Rectal smooth muscle tissue (tissue), 1 donor: ENCODE measurements at regions not wholly inside any gene's neighbourhood (a gene's known extent, or its start where the extent isn't known, plus 50 kb on each side); places are given as distances from the start of the nearest gene placed in this dataset.

Source experiments
- H3K27ac ChIP-seq: one replicate; pipeline ENCODE4 v1.7.0; 2013; ENCODE audit warnings: low read depth, low read length, inconsistent platforms
- H3K27me3 ChIP-seq: one replicate; pipeline ENCODE4 v1.7.0; 2013; ENCODE audit warnings: low read length; ENCODE audit not compliant: control insufficient read depth, insufficient read depth
- H3K36me3 ChIP-seq: one replicate; pipeline ENCODE4 v1.7.0; 2013; ENCODE audit warnings: low read length; ENCODE audit not compliant: control insufficient read depth, insufficient read depth
- H3K4me1 ChIP-seq: one replicate; pipeline ENCODE4 v1.7.0; 2013; ENCODE audit warnings: low read length; ENCODE audit not compliant: control insufficient read depth, insufficient read depth
- H3K4me3 ChIP-seq: one replicate; pipeline ENCODE4 v1.7.0; 2013; ENCODE audit warnings: low read length
- H3K9ac ChIP-seq: one replicate; pipeline ENCODE4 v1.7.0; 2013; ENCODE audit warnings: low read length

DNA sequence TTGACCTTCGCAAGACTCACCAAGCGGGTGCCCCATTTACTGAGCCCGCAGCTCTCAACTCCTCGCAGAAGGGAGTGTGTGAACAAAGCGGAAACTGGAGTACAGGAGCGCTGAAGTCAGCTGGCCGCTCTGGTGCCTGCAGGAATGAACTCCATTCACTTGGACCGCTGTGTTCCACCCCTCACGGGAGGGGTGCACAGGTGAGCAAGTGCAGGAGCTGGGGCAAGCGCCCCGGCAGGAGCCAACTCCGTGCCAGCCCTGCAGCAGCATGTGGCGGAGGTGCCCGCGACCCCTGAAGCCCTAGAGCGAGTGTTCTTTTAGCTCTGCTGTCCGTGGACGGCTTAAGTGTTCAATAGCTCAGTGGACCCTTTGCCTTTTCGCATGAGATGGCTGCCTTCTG lies 471.6 kb upstream of the ADGRL4 start:
- no peaks in the 10 kb centered on the region for H3K27me3 ChIP-seq

DNA sequence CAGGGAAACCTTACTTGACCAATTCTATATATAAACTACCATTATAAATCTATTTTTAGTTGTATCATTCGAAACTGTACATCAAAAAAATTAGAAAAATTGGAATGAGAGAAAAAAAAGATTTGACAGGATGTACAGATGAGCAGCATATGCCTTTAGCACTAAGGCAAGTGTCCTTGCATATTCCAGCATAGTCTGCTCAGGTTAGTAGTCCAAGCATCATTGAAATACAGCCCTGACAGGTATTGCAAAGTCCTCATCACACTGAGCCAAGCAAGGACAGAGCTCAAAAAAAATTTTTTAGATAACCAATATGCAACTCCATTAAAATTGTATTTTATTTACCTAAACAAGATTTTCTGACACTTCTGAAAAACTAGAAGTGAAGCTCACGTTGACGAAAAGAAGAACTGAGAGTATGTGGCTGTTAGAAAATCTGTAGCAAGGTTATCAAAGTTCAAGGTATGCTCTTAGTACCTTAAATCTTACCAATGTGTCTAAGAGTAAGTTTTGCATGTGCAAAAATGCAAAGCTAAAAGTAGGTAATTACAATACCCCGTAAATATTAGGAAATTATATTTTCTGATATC lies 465.6 kb upstream of the ADGRL4 start:
- H3K4me1 ChIP-seq = no peaks in the 10 kb centered on the region
- H3K36me3 ChIP-seq = no peaks in the 10 kb centered on the region
- H3K27ac ChIP-seq = no peak overlapping the region
- no peak overlapping the region for H3K4me3 ChIP-seq
- H3K9ac ChIP-seq = no peak overlapping the region
- H3K27me3 ChIP-seq = no peaks in the 10 kb centered on the region

More for the DNA sequence above, 471.6 kb upstream of the ADGRL4 start:
- Histone ChIP-seq H3K27ac (no peak overlapping the region), H3K4me1 (no peaks in the 10 kb centered on the region), H3K9ac (no peak overlapping the region), H3K4me3 (no peak overlapping the region), H3K36me3 (no peaks in the 10 kb centered on the region)

DNA sequence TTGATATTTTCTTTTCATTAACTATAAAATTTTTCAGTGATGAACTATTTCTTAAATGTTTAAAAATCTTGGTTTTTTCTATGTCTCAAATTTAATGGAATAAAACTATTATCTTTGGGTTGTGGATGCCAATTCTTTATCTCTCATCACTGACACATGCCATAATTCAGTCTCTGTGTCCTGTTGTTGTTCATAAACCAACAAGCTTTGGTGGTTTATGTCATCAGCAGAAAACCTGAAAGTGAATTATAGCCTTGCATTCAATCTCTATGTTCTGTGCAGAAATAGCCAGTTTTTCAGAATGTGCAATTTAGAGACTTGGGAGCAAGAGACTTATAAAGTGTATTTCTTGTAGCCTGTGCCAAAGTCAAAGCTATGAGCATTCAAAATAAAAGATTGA lies 462.6 kb upstream of the ADGRL4 start:
- Histone ChIP-seq H3K27me3 (no peaks in the 10 kb centered on the region), H3K4me3 (no peak overlapping the region), H3K4me1 (no peaks in the 10 kb centered on the region), H3K36me3 (no peaks in the 10 kb centered on the region), H3K27ac (no peak overlapping the region), H3K9ac (no peak overlapping the region)

DNA sequence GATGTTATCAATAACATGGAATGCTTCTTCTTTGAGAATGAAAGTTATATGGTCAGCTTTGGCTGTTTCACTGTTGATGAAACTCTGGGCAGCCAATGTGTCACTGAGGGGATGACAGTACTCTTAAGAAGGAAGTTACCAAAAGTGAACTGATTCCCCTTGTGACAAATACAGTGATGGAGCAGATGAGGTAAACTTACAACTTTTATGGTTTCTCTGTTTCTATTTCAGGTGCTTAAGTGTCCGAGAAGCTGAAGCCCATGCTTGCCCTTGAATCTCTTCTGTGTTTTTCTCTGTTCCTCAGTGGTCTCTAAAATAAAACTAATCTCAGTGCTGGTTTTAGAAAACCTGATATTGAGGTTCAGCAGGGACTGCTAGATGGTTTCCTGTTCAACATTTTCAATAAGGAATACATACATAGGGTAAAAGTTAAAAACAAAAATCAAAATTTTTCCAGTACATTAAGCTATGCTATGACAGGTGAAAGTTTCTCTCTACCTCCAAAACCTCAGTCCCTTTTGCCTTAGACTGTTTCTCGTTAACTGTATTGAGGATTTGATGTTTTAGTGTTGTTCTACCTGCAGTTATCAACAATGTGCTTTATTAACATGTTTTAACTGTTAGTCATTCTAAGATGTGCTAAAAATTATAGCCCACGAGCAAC lies 454.4 kb upstream of the ADGRL4 start:
- no peak overlapping the region for H3K9ac ChIP-seq
- no peaks in the 10 kb centered on the region for H3K4me1 ChIP-seq
- no peaks in the 10 kb centered on the region for H3K27me3 ChIP-seq
- no peaks in the 10 kb centered on the region for H3K36me3 ChIP-seq
- H3K27ac ChIP-seq = no peak overlapping the region
- no peak overlapping the region for H3K4me3 ChIP-seq

DNA sequence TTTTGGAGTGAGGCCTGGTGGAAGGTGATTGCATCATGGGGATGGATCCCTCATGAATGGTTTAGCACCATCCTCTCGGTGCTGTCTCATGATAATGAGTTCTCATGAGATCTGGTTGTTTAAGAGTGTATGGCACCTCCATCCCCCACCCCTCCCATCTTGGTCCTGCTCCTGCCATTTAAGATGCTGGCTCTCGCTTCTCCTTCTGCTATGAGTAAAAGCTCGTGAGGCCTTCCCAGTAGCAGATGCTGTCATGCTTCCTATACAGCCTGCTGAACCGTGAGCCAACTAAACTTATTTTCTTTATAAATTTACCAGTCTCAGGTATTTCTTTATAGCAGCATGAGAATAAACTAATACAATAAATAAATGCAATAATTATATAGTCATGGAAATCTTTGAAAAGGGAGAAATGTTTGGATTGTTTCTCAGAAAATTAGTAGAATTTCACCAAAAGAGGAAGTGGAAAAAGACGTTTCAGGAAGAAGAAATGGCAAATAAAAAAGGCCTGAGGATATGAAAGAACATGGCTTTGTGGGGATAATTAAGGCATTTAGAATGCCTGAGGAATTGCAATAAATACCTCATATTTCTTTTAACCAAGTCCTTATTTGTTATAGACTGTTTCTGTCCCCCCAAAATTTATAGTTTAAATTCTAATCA lies 451.2 kb upstream of the ADGRL4 start:
- H3K27ac ChIP-seq = no peak overlapping the region
- no peaks in the 10 kb centered on the region for H3K36me3 ChIP-seq
- no peak overlapping the region for H3K9ac ChIP-seq
- no peak overlapping the region for H3K4me3 ChIP-seq
- H3K4me1 ChIP-seq = no peaks in the 10 kb centered on the region
- no peaks in the 10 kb centered on the region for H3K27me3 ChIP-seq

DNA sequence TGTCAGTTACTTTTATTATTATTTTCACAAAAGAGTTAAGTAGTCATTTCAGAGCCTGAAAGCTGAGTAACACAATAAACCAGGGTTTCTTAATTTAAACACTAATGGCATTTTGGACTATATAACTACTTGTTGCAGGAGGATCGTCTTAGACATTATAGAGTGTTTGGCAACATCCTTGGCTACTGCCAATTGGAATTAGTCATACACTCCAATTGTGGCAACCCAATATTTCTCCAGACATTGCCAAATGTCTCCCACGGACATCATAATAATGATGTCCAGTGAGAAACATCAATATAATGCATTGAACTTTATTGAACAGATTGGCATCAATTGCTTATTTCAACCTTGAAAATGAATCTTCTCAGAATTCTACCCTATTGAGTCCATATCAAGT lies 441.9 kb upstream of the ADGRL4 start:
- H3K36me3 ChIP-seq = no peaks in the 10 kb centered on the region
- no peaks in the 10 kb centered on the region for H3K27me3 ChIP-seq
- H3K4me1 ChIP-seq = no peaks in the 10 kb centered on the region
- no peak overlapping the region for H3K9ac ChIP-seq
- H3K27ac ChIP-seq = no peak overlapping the region
- no peak overlapping the region for H3K4me3 ChIP-seq

DNA sequence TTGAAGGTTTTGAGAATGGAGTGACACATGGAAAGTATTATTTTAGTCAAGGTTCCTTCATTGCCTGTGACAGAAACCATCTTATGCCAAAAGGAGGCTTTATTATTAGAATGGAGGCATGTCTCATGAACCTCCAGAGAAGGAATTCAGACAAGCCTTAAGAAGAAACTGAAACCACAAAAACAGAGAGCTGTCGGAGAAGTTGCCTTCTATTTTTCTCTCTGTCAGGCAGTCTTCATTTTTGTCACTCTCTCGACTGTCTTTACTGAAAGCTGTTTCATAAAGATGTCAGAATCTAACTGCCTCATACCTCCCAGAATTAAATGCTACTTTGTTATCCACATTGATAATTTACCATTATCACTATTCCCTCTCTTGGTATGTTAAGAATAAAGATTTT lies 434.7 kb upstream of the ADGRL4 start:
- H3K4me1 ChIP-seq = no peaks in the 10 kb centered on the region
- H3K4me3 ChIP-seq = no peak overlapping the region
- H3K27me3 ChIP-seq = no peaks in the 10 kb centered on the region
- no peak overlapping the region for H3K27ac ChIP-seq
- H3K9ac ChIP-seq = no peak overlapping the region
- no peaks in the 10 kb centered on the region for H3K36me3 ChIP-seq

DNA sequence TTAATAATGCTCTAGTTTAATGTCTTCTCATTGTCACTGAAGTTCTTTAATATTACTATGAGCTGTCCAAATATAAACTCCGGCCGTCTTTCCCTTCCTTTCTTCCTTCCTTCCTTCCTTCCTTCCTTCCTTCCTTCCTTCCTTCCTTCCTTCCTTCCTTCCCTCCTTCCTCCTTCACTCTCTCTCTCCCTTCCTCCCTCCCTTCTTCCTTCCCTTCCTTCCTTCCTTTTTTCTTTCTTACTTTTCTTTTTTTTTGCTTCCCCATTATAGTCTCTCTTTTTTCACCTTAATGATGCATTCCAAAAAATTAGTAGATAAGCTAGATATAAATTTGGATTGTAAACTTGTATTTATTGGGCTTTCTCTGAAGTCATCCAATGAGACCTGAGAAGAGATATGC lies 431.0 kb upstream of the ADGRL4 start:
- no peak overlapping the region for H3K27ac ChIP-seq
- H3K36me3 ChIP-seq = no peaks in the 10 kb centered on the region
- H3K4me1 ChIP-seq = no peaks in the 10 kb centered on the region
- H3K27me3 ChIP-seq = no peaks in the 10 kb centered on the region
- no peak overlapping the region for H3K9ac ChIP-seq
- H3K4me3 ChIP-seq = no peak overlapping the region

DNA sequence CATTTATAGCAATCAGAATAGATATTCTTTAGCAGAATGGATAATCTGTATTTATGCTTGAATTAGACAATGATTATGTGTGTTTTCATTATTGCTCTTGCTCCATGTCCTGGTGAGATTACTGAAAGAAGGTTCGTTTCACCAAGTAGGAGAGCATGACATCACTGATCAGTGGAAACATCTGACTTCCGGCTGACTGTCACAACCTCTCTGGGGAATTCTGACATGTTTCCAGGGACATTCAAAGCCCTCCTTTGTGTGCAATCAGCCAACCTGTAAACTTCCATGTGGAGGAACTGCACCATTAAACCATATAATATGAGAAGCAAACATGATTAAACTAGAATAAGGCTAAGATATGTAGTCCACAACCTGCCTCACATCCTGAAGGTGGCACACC lies 424.8 kb upstream of the ADGRL4 start:
- Histone ChIP-seq H3K27me3 (no peaks in the 10 kb centered on the region), H3K4me1 (no peaks in the 10 kb centered on the region)

DNA sequence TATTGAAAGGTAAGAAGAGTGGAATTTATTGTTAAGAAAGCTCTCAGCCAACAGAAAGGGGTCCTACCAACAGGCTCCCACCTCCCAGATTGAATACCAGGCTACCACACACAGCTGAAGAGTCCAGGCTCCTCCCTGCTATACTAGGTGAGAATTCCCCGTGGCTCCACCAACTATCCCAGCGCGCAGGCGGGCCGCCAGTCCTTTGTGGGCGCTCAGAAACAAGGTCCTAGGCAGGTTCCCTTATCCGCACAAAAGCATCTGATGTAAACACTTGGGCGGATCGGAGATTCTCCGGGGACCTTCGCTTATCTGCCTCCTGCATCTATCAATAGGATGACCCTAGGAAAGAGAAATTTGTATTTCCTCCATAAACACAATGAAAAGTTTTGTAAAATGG lies 423.9 kb upstream of the ADGRL4 start:
- Histone ChIP-seq H3K9ac (no peak overlapping the region), H3K27ac (no peak overlapping the region), H3K27me3 (no peaks in the 10 kb centered on the region), H3K4me1 (no peaks in the 10 kb centered on the region), H3K36me3 (no peaks in the 10 kb centered on the region), H3K4me3 (no peak overlapping the region)

More for the DNA sequence above, 424.8 kb upstream of the ADGRL4 start:
- Histone ChIP-seq H3K36me3 (no peaks in the 10 kb centered on the region), H3K9ac (no peak overlapping the region), H3K27ac (no peak overlapping the region), H3K4me3 (no peak overlapping the region)

DNA sequence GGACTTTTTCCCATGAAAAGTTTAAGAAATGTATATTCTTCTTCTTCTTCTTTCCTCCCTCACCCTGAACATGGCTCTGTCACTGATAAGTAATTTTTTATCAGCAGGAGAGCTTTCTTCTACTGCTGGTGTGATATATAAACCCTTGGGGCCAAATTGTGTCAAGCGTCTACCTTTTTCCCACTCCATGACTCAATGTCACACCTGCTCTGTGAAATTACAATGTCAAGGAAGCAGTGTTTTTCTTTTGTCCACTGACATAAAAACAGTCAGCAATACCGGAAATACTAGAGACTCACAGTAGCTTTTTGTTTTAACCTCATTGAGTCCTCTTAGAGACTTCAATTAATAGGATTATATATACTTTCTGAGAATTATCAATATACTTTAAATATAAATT lies 416.2 kb upstream of the ADGRL4 start:
- Histone ChIP-seq H3K4me1 (no peaks in the 10 kb centered on the region), H3K4me3 (no peak overlapping the region), H3K27me3 (no peaks in the 10 kb centered on the region), H3K27ac (no peak overlapping the region), H3K36me3 (no peaks in the 10 kb centered on the region), H3K9ac (no peak overlapping the region)

DNA sequence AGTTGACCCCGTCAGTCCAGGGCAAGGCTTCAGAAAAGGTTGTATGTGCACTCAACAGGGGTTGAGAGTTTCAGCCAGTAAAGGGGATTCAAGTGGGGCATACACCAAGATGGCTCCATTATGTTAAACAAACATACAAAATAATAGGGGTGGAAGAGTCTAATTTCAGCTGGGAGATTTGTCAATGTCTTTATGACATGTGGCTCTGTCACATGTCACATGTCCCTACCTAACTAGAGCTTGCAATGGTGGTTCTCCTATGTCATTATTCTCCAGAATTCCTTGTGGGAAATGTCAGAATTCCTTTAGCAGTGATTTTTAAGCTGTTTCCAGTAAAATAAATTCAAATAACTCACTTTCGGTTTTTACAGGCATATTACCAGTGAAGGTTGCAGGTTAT lies 392.0 kb upstream of the ADGRL4 start:
- no peak overlapping the region for H3K4me3 ChIP-seq
- no peaks in the 10 kb centered on the region for H3K27me3 ChIP-seq
- H3K36me3 ChIP-seq = no peaks in the 10 kb centered on the region
- H3K27ac ChIP-seq = no peak overlapping the region
- no peaks in the 10 kb centered on the region for H3K4me1 ChIP-seq
- no peak overlapping the region for H3K9ac ChIP-seq

DNA sequence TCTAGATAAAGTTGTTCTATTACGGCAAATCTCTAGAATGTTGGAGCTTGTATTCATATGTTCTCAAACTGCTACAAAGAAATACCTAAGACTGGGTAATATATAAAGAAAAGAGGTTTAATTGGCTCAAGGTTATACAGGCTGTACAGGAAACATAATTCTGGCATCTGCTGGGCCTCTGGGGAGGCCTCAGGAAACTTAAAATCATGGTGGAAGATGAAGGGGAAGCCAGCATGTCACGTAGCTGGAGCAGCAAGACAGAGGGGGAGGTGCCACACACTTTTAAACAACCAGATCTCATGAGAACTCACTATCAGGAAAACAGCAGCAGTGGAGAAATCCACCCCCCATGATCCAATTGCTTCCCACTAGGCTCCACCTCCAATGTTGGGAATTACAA lies 390.4 kb upstream of the ADGRL4 start:
- no peaks in the 10 kb centered on the region for H3K27me3 ChIP-seq
- no peak overlapping the region for H3K27ac ChIP-seq
- H3K4me1 ChIP-seq = no peaks in the 10 kb centered on the region
- no peak overlapping the region for H3K4me3 ChIP-seq
- no peaks in the 10 kb centered on the region for H3K36me3 ChIP-seq
- H3K9ac ChIP-seq = no peak overlapping the region
